Panc1 (cell line): ENCODE measurements at regions not wholly inside any gene's neighbourhood (a gene's known extent, or its start where the extent isn't known, plus 50 kb on each side); places are given as distances from the start of the nearest gene placed in this dataset.

ENCODE experiments used
- ATAC-seq: fragments of 200-7000 bp; cut with Tn5 transposase; 2 replicates; pipeline ENCODE4 v1.9.1; 2020; ENCODE audit warnings: mild to moderate bottlenecking, moderate library complexity
- BruUV-seq: library from RNA; stranded (reverse); fragments of 400-500 nt; replicated peaks from 2 replicates; lab custom pipeline; 2021; lab: Mats Ljungman, UMichigan
- CTCF ChIA-PET: fragments of 300-600 bp; sonication (Branson Sonifier 250); formaldehyde crosslinking; loops from one replicate; lab custom pipeline; 2022; ENCODE audit warnings: antibody characterized with exemption; lab: Charles Lee
- POLR2A ChIA-PET: fragments of 300-600 bp; sonication (Branson Sonifier 250); formaldehyde crosslinking; loops from one replicate; lab custom pipeline; 2022; ENCODE audit warnings: antibody characterized with exemption; lab: Charles Lee
- DNase-seq: peaks from one replicate; pipeline ENCODE4 v3.0.0-alpha.2; 2010; ENCODE audit warnings: low read depth, low spot score
- H3K27ac ChIP-seq: 2 replicates; pipeline ENCODE4 v1.5.1; 2011; ENCODE audit warnings: mild to moderate bottlenecking, low read length, inconsistent platforms
- H3K27me3 ChIP-seq: fragments of 200-500 bp; sonication (Bioruptor generic); 2 replicates; pipeline ENCODE4 v1.6.0; 2014; ENCODE audit warnings: low read length, inconsistent platforms; ENCODE audit not compliant: control insufficient read depth, insufficient read depth
- H3K36me3 ChIP-seq: fragments of 200-500 bp; sonication (Bioruptor generic); 2 replicates; pipeline ENCODE4 v1.5.1; 2014; ENCODE audit warnings: inconsistent platforms, mild to moderate bottlenecking, low read length, moderate library complexity; ENCODE audit not compliant: control insufficient read depth, insufficient read depth
- H3K4me1 ChIP-seq: 2 replicates; pipeline ENCODE4 v1.5.1; 2011; ENCODE audit warnings: inconsistent platforms, mild to moderate bottlenecking, low read length, moderate library complexity; ENCODE audit not compliant: control insufficient read depth, insufficient read depth
- H3K4me3 ChIP-seq, 2 experiments: 2 replicates each; pipeline ENCODE4 v1.5.1; 2011 to 2012; ENCODE audit warnings: low read depth in 2 of 2, low read length in 2 of 2, mild to moderate bottlenecking in 2 of 2, inconsistent platforms in 1 of 2, moderate library complexity in 1 of 2
- H3K9me3 ChIP-seq: fragments of 200-500 bp; sonication (Bioruptor generic); 2 replicates; pipeline ENCODE4 v1.5.1; 2014; ENCODE audit warnings: low read depth, mild to moderate bottlenecking, inconsistent platforms, low read length, moderate library complexity; ENCODE audit not compliant: control insufficient read depth, insufficient read depth
- CTCF ChIP-seq: fragments of 450-650 bp; IDR thresholded peaks from 2 replicates; pipeline ENCODE4 v1.5.1; 2017; ENCODE audit warnings: mild to moderate bottlenecking
- POLR2AphosphoS5 ChIP-seq: IDR thresholded peaks from 2 replicates; pipeline ENCODE4 v1.6.1; 2012; ENCODE audit warnings: mild to moderate bottlenecking, low read depth, low read length, moderate library complexity
- REST ChIP-seq, 2 experiments: IDR thresholded peaks; 2 replicates each; pipeline ENCODE4 v1.6.1; 2011 to 2012; ENCODE audit warnings: low read depth in 2 of 2, control low read depth in 1 of 2, low read length in 1 of 2, mild to moderate bottlenecking in 1 of 2, moderate library complexity in 1 of 2; ENCODE audit not compliant: insufficient read depth in 1 of 2
- SIN3A ChIP-seq: IDR thresholded peaks from 2 replicates; pipeline ENCODE4 v1.6.1; 2012; ENCODE audit warnings: low read depth, mild to moderate bottlenecking, low read length, moderate library complexity, borderline replicate concordance; ENCODE audit not compliant: insufficient read depth
- TCF7L2 ChIP-seq: IDR thresholded peaks from 2 replicates; pipeline ENCODE4 v1.6.1; 2011; ENCODE audit warnings: mild to moderate bottlenecking, low read depth, low read length, inconsistent platforms
- in situ Hi-C: cut with HindIII; loops from 2 replicates; pipeline ENCODE4 v1.10.0; 2016; ENCODE audit warnings: low sequenced_read_pairs, low pct_unique_long_range_greater_than_20kb
- intact Hi-C: fragments of 100-400 bp; cut with micrococcal nuclease; formaldehyde crosslinking; loops from one replicate; pipeline ENCODE4 v1.10.0; 2022; ENCODE audit not compliant: unreplicated experiment

GRCh38 chrX:91137883-91138282 lies 296.8 kb upstream of the PABPC5 start:
- H3K27ac ChIP-seq, result no peak overlapping the region
- no TSS peak for BruUV-seq
- ATAC-seq (no peak), DNase-seq (no peak)
- ChIA-PET CTCF (no interaction called here), POLR2A (no interaction called here)
- H3K4me1 ChIP-seq, result no peaks in the 10 kb centered on the region
- no peaks in the 10 kb centered on the region for H3K9me3 ChIP-seq
- intact Hi-C loops (no loop called here), in situ Hi-C loops (no loop called here)
- no peaks in the 10 kb centered on the region for H3K27me3 ChIP-seq
- TF ChIP-seq POLR2AphosphoS5 (no peak), REST (IDR thresholded peaks at IDR 0.05; ENCODE audit: insufficient read depth in 1 of 2, low read depth in 2 of 2, low read length in 1 of 2) (no peak), SIN3A (no peak), TCF7L2 (no peak), CTCF (no peak)
- no peak overlapping the region for H3K4me3 ChIP-seq
- H3K36me3 ChIP-seq, result no peaks in the 10 kb centered on the region
